Loucy (cell line): ENCODE measurements at regions not wholly inside any gene's neighbourhood (a gene's known extent, or its start where the extent isn't known, plus 50 kb on each side); places are given as distances from the start of the nearest gene placed in this dataset.

Source experiments
- H2AFZ ChIP-seq: fragments of 200-600 bp; sonication (generic); 2 replicates; pipeline ENCODE4 v1.6.0; 2016; ENCODE audit warnings: antibody characterized with exemption, mild to moderate bottlenecking, low read length, moderate library complexity
- H3F3A ChIP-seq: fragments of 200-600 bp; 2 replicates; pipeline ENCODE4 v1.6.0; 2016; ENCODE audit warnings: antibody characterized with exemption, low read depth, mild to moderate bottlenecking
- H3K27me3 ChIP-seq: fragments of 200-600 bp; sonication (generic); 2 replicates; pipeline ENCODE4 v1.6.1; 2014; ENCODE audit warnings: low read length, mild to moderate bottlenecking; ENCODE audit not compliant: insufficient read depth, poor library complexity, severe bottlenecking
- H3K36me3 ChIP-seq: fragments of 200-600 bp; sonication (generic); 2 replicates; pipeline ENCODE4 v1.6.1; 2016; ENCODE audit warnings: low read length; ENCODE audit not compliant: insufficient read depth
- H3K4me1 ChIP-seq: fragments of 200-600 bp; sonication (generic); 2 replicates; pipeline ENCODE4 v1.5.1; 2014; ENCODE audit warnings: low read length, mild to moderate bottlenecking; ENCODE audit not compliant: insufficient read depth, poor library complexity, severe bottlenecking
- H3K4me2 ChIP-seq: fragments of 200-600 bp; sonication (generic); 2 replicates; pipeline ENCODE4 v1.6.0; 2014; ENCODE audit warnings: antibody characterized with exemption, low read length, low read depth, mild to moderate bottlenecking; ENCODE audit not compliant: poor library complexity, severe bottlenecking
- H3K4me3 ChIP-seq: fragments of 200-600 bp; sonication (generic); 2 replicates; pipeline ENCODE4 v1.5.1; 2014; ENCODE audit warnings: low read length, mild to moderate bottlenecking, mixed read lengths; ENCODE audit not compliant: poor library complexity, severe bottlenecking
- H3K79me2 ChIP-seq: fragments of 200-600 bp; sonication (generic); 2 replicates; pipeline ENCODE4 v1.6.1; 2014; ENCODE audit warnings: low read length; ENCODE audit not compliant: insufficient read depth
- H3K9ac ChIP-seq: fragments of 200-600 bp; sonication (generic); 2 replicates; pipeline ENCODE4 v1.6.0; 2014; ENCODE audit warnings: mild to moderate bottlenecking, low read depth, low read length, moderate library complexity; ENCODE audit not compliant: poor library complexity, severe bottlenecking
- H3K9me2 ChIP-seq: fragments of 200-600 bp; sonication (generic); replicated peaks from 2 replicates; pipeline ENCODE4 v1.6.1; 2016; ENCODE audit warnings: low read depth, low read length, mixed read lengths
- H3K9me3 ChIP-seq: fragments of 200-600 bp; sonication (generic); 2 replicates; pipeline ENCODE4 v1.6.1; 2014; ENCODE audit warnings: mild to moderate bottlenecking, antibody characterized with exemption, low read length, low read depth; ENCODE audit not compliant: insufficient read depth
- H4K20me1 ChIP-seq: fragments of 200-600 bp; sonication (generic); 2 replicates; pipeline ENCODE4 v1.6.0; 2014; ENCODE audit warnings: antibody characterized with exemption, low read length, mild to moderate bottlenecking; ENCODE audit not compliant: insufficient read depth, poor library complexity, severe bottlenecking
- CTCF ChIP-seq: fragments of 200-600 bp; sonication (generic); conservative IDR thresholded peaks from 2 replicates; pipeline ENCODE4 v1.5.1; 2014; ENCODE audit warnings: mild to moderate bottlenecking, antibody characterized with exemption, low read length
- EZH2phosphoT487 ChIP-seq: fragments of 200-600 bp; IDR thresholded peaks from 2 replicates; pipeline ENCODE4 v1.6.1; 2018; ENCODE audit warnings: antibody characterized with exemption, mild to moderate bottlenecking, moderate library complexity, borderline replicate concordance

DNA sequence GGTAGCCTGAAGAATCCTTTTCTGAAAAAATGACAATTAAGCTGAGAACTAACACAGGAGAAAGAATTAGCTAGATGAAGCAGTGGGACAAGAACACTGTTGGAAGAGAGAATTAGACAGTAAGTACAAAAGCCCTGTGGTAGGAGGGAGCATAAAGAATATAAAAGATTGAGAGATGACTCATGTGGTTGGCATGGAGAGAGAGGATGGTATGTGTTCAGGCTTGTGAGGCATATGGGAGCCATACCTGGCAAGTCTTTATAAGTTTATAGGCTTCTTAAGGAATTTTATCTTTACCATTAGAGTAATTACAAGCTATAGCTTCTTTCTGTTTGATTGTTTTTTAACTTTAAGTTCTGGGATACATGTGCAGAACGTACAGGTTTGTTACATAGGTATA lies 325.0 kb downstream of the ARL6IP6 start:
- Histone ChIP-seq H3K36me3 (no peaks in the 10 kb centered on the region), H3K4me3 (no peak overlapping the region), H4K20me1 (no peaks in the 10 kb centered on the region), H3K4me2 (no peak overlapping the region), H3K9ac (no peak overlapping the region), H2AFZ (no peak overlapping the region), H3K4me1 (no peaks in the 10 kb centered on the region), H3K9me2 (no peaks in the 10 kb centered on the region), H3K79me2 (no peaks in the 10 kb centered on the region), H3K27me3 (no peaks in the 10 kb centered on the region), H3F3A (no peaks in the 10 kb centered on the region), H3K9me3 (no peaks in the 10 kb centered on the region)
- TF ChIP-seq EZH2phosphoT487 (no peak), CTCF (no peak)

DNA sequence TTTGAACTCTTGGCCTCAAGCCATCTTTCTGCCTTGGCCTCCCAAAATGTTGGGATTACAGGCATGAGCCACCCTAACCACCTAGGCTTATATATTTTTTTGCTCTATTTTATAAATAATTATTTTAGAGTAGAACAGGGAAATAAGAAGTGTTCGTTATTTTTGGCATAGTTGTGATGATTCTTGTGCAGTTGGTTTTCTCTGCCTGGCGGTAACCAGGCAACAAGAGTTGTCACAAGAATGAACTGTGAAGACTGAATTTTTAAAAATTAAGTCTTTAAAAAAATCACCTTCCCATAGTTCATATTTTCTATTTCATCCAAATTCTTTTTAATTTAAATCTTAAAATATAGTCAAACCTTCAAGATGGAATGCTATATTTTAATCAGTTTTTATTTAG lies 310.2 kb downstream of the ARL6IP6 start:
- no peaks in the 10 kb centered on the region for H3K27me3 ChIP-seq
- H3K79me2 ChIP-seq, result no peaks in the 10 kb centered on the region
- H3K36me3 ChIP-seq, result no peaks in the 10 kb centered on the region
- no peaks in the 10 kb centered on the region for H3F3A ChIP-seq
- no peaks in the 10 kb centered on the region for H3K4me1 ChIP-seq
- H4K20me1 ChIP-seq, result no peaks in the 10 kb centered on the region
- TF ChIP-seq EZH2phosphoT487, result no peak
- no peak for TF ChIP-seq CTCF
- no peaks in the 10 kb centered on the region for H3K9me2 ChIP-seq
- no peak overlapping the region for H3K9ac ChIP-seq
- 0 out of 2 replicates have a peak, but pooled peaks cover 2% of the 10 kb centered on the region for H3K9me3 ChIP-seq
- H2AFZ ChIP-seq, result no peak overlapping the region
- H3K4me3 ChIP-seq, result no peak overlapping the region
- H3K4me2 ChIP-seq, result no peak overlapping the region

- Histone ChIP-seq H4K20me1 (no peaks in the 10 kb centered on the region), H3K9ac (no peak overlapping the region), H3K27me3 (no peaks in the 10 kb centered on the region), H3K4me3 (no peak overlapping the region), H3K79me2 (no peaks in the 10 kb centered on the region), H2AFZ (no peak overlapping the region), H3K4me2 (no peak overlapping the region), H3K36me3 (no peaks in the 10 kb centered on the region), H3K4me1 (no peaks in the 10 kb centered on the region), H3K9me2 (no peaks in the 10 kb centered on the region), H3K9me3 (0 out of 2 replicates have a peak, but pooled peaks cover 2% of the 10 kb centered on the region), H3F3A (no peaks in the 10 kb centered on the region)
- TF ChIP-seq CTCF (no peak), EZH2phosphoT487 (no peak)
Observed at GRCh38 chr2:153027533-153027932, 309.1 kb downstream of the ARL6IP6 start.
